IMR-90 (cell line): ENCODE measurements at regions not wholly inside any gene's neighbourhood (a gene's known extent, or its start where the extent isn't known, plus 50 kb on each side); places are given as distances from the start of the nearest gene placed in this dataset.

Experiments
- ATAC-seq: fragments of 200-7000 bp; cut with Tn5 transposase; 2 replicates; pipeline ENCODE4 v1.9.1; 2020; ENCODE audit warnings: low read depth, mild to moderate bottlenecking, moderate library complexity
- BruUV-seq: library from RNA; stranded (reverse); fragments of 400-500 nt; replicated peaks from 2 replicates; lab custom pipeline; 2021; lab: Mats Ljungman, UMichigan
- CTCF ChIA-PET: fragments of 300-600 bp; formaldehyde crosslinking; extraction: SDS; loops from one replicate; lab custom pipeline; 2021; ENCODE audit warnings: antibody characterized with exemption; lab: Yijun Ruan, JAX
- POLR2A ChIA-PET: fragments of 300-600 bp; sonication (Branson Sonifier 250); formaldehyde crosslinking; loops from one replicate; lab custom pipeline; 2022; ENCODE audit warnings: antibody characterized with exemption; ENCODE audit not compliant: unreplicated experiment; lab: Charles Lee
- DNase-seq: peaks from one replicate; pipeline ENCODE4 v3.0.0; 2013
- H2AFZ ChIP-seq: replicated peaks from 2 replicates; pipeline ENCODE3; 2013; ENCODE audit warnings: low read length, mild to moderate bottlenecking; ENCODE audit not compliant: poor library complexity
- H2AK5ac ChIP-seq: 2 replicates; pipeline ENCODE4 v1.6.1; 2013; ENCODE audit warnings: low read depth, low read length, inconsistent platforms
- H2AK9ac ChIP-seq: replicated peaks from 2 replicates; pipeline ENCODE3; 2013; ENCODE audit warnings: mild to moderate bottlenecking, low read depth, low read length, moderate library complexity; ENCODE audit not compliant: poor library complexity
- H2BK120ac ChIP-seq: 2 replicates; pipeline ENCODE4 v1.6.1; 2013; ENCODE audit warnings: low read depth, low read length, inconsistent platforms
- H2BK15ac ChIP-seq: 3 replicates; pipeline ENCODE4 v1.6.1; 2013; ENCODE audit warnings: low read depth, low read length, inconsistent platforms
- H2BK20ac ChIP-seq: 2 replicates; pipeline ENCODE4 v1.6.1; 2013; ENCODE audit warnings: low read depth, mild to moderate bottlenecking, inconsistent platforms, low read length, moderate library complexity
- H2BK5ac ChIP-seq: 2 replicates; pipeline ENCODE4 v1.6.1; 2013; ENCODE audit warnings: mild to moderate bottlenecking, low read depth, low read length, inconsistent platforms; ENCODE audit not compliant: poor library complexity, severe bottlenecking
- H3K14ac ChIP-seq: replicated peaks from 2 replicates; pipeline ENCODE4 v1.6.1; 2013; ENCODE audit warnings: low read depth, low read length, inconsistent platforms
- H3K18ac ChIP-seq: 2 replicates; pipeline ENCODE4 v1.6.1; 2013; ENCODE audit warnings: low read depth, low read length, control low read depth
- H3K23ac ChIP-seq: 2 replicates; pipeline ENCODE4 v1.6.1; 2013; ENCODE audit warnings: low read depth, low read length, inconsistent platforms
- H3K27ac ChIP-seq: 2 replicates; pipeline ENCODE4 v1.5.1; 2013; ENCODE audit warnings: mild to moderate bottlenecking, control low read depth, low read length; ENCODE audit not compliant: insufficient read depth
- H3K27me3 ChIP-seq: 2 replicates; pipeline ENCODE4 v1.6.1; 2013; ENCODE audit warnings: low read length; ENCODE audit not compliant: control insufficient read depth, insufficient read depth
- H3K36me3 ChIP-seq: 2 replicates; pipeline ENCODE4 v1.6.1; 2013; ENCODE audit warnings: low read length, mixed read lengths; ENCODE audit not compliant: control insufficient read depth, insufficient read depth
- H3K4ac ChIP-seq: 2 replicates; pipeline ENCODE4 v1.6.1; 2013; ENCODE audit warnings: low read depth, low read length, inconsistent platforms
- H3K4me1 ChIP-seq: 2 replicates; pipeline ENCODE4 v1.6.1; 2013; ENCODE audit warnings: low read length, mixed read lengths; ENCODE audit not compliant: control insufficient read depth, insufficient read depth
- H3K4me2 ChIP-seq: 2 replicates; pipeline ENCODE4 v1.6.1; 2013; ENCODE audit warnings: low read depth, mild to moderate bottlenecking, control low read depth, low read length, moderate library complexity
- H3K4me3 ChIP-seq: 2 replicates; pipeline ENCODE4 v1.5.1; 2013; ENCODE audit warnings: low read depth, mild to moderate bottlenecking, control low read depth, low read length, moderate library complexity; ENCODE audit not compliant: insufficient read depth
- H3K56ac ChIP-seq: 2 replicates; pipeline ENCODE4 v1.6.1; 2013; ENCODE audit warnings: low read length, inconsistent platforms; ENCODE audit not compliant: insufficient read depth; ENCODE audit errors: extremely low read depth
- H3K79me1 ChIP-seq, 2 experiments: 2 replicates each; pipeline ENCODE4 v1.6.1; 2013; ENCODE audit warnings: low read length in 2 of 2, inconsistent platforms in 1 of 2, low read depth in 1 of 2
- H3K9ac ChIP-seq: 2 replicates; pipeline ENCODE4 v1.6.1; 2013; ENCODE audit warnings: low read depth, low read length, control low read depth
- H3K9me1 ChIP-seq: 2 replicates; pipeline ENCODE4 v1.6.1; 2013; ENCODE audit warnings: low read length, inconsistent platforms; ENCODE audit not compliant: insufficient read depth
- H3K9me3 ChIP-seq: 2 replicates; pipeline ENCODE4 v1.6.1; 2013; ENCODE audit warnings: low read length; ENCODE audit not compliant: control insufficient read depth, insufficient read depth
- H4K20me1 ChIP-seq: 2 replicates; pipeline ENCODE4 v1.6.1; 2013; ENCODE audit warnings: low read length, inconsistent platforms; ENCODE audit not compliant: insufficient read depth
- H4K5ac ChIP-seq: 2 replicates; pipeline ENCODE4 v1.6.1; 2013; ENCODE audit warnings: mild to moderate bottlenecking, low read depth, low read length, control low read depth
- H4K8ac ChIP-seq, 2 experiments: 2 replicates each; pipeline ENCODE4 v1.6.1; 2013; ENCODE audit warnings: low read depth in 2 of 2, low read length in 2 of 2, control low read depth in 1 of 2, inconsistent platforms in 1 of 2
- H4K91ac ChIP-seq: 2 replicates; pipeline ENCODE4 v1.6.1; 2013; ENCODE audit warnings: low read depth, low read length, inconsistent platforms; ENCODE audit not compliant: insufficient read depth
- CEBPB ChIP-seq: IDR thresholded peaks from 2 replicates; pipeline ENCODE4 v1.6.1; 2012; ENCODE audit warnings: low read depth, low read length, improper control_type of control experiment
- NFE2L2 ChIP-seq: fragments of 150-350 bp; IDR thresholded peaks from 2 replicates; pipeline ENCODE4 v1.6.1; 2016; ENCODE audit warnings: low read depth, mild to moderate bottlenecking, low read length
- SMC3 ChIP-seq: fragments of 150-350 bp; IDR thresholded peaks from 2 replicates; pipeline ENCODE4 v1.6.1; 2016; ENCODE audit warnings: low read depth, mild to moderate bottlenecking, antibody characterized with exemption, low read length, moderate library complexity
- WGBS, 2 experiments: methylation state at CpG; one replicate each; pipeline versions ENCODE4 v1.1.5 to v1.1.7; 2013; ENCODE audit warnings: missing lambda C conversion rate in 2 of 2; ENCODE audit not compliant: insufficient read length in 1 of 2; ENCODE audit errors: extremely low coverage in 2 of 2; 5-methylcytosine and 5-hydroxymethylcytosine counted together
- dilution Hi-C: fragments of 300-500 bp; cut with HindIII; formaldehyde crosslinking; loops from one replicate; pipeline ENCODE4 v1.14.3; 2018; ENCODE audit warnings: low sequenced_read_pairs; ENCODE audit not compliant: unreplicated experiment
- in situ Hi-C: fragments of 300-500 bp; cut with MboI; formaldehyde crosslinking; loops from 3 replicates; pipeline ENCODE4 v1.14.3; 2019; ENCODE audit warnings: low sequenced_read_pairs, inconsistent platforms, mixed read lengths
- intact Hi-C: fragments of 100-400 bp; cut with micrococcal nuclease; formaldehyde crosslinking; loops from 2 replicates; pipeline ENCODE4 v1.10.0; 2022
- TF ChIP-seq, protein P1 (sequence below): fragments of 150-350 bp; IDR thresholded peaks from 2 replicates; pipeline ENCODE4 v1.6.1; 2016; ENCODE audit warnings: low read depth, mild to moderate bottlenecking, low read length, moderate library complexity, borderline replicate concordance

DNA sequence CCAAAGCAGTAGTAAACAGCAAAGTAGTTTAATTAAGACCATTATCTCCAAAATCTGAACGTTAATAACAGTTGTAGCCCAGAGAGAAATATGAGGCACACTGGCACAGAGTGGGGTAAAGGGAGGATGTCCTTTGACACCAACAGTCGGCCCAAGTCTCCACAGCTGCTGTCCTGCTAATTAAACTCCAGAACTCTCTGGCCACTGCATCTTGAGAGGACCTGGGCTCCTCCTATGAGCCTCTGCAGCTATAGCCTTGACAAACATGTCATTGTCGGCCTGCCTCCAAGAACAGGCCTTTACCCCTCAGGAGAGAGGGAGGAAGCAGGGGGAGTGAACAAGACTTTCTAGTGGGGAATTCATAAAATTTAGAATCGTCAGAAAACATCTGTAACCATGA lies 1170.4 kb downstream of the UQCRFS1 start:
- whole genome bisulfite sequencing, 2 experiments = no CpG with 5 or more reads among the region's 4 CpGs
- ATAC-seq (no peak), DNase-seq (no peak)
- Histone ChIP-seq H2BK120ac (no peak overlapping the region), H2BK20ac (no peak overlapping the region), H3K27ac (no peak overlapping the region), H3K9me1 (no peaks in the 10 kb centered on the region), H4K8ac (no peak overlapping the region), H3K14ac (no peak overlapping the region), H3K27me3 (no peaks in the 10 kb centered on the region), H3K79me1 (no peaks in the 10 kb centered on the region), H3K4ac (no peak overlapping the region), H3K56ac (no peak overlapping the region), H3K4me2 (no peak overlapping the region), H3K18ac (no peak overlapping the region), H2BK15ac (no peak overlapping the region), H3K9me3 (peaks cover 40% of the 10 kb centered on the region), H4K5ac (no peak overlapping the region), H3K4me3 (no peak overlapping the region), H3K23ac (no peak overlapping the region), H3K36me3 (no peaks in the 10 kb centered on the region), H2BK5ac (no peak overlapping the region), H3K9ac (no peak overlapping the region), H3K4me1 (no peaks in the 10 kb centered on the region), H2AK5ac (no peak overlapping the region), H2AK9ac (no peak overlapping the region), H4K20me1 (no peaks in the 10 kb centered on the region), H4K91ac (no peak overlapping the region), H2AFZ (no peak overlapping the region)
- in situ Hi-C loops (no loop called here), dilution Hi-C loops (no loop called here), intact Hi-C loops (no loop called here)
- POLR2A ChIA-PET = no interaction called here
- no TSS peak for BruUV-seq
- TF ChIP-seq NFE2L2 (no peak), SMC3 (no peak), CEBPB (no peak)
- TF ChIP-seq, protein P1, sequence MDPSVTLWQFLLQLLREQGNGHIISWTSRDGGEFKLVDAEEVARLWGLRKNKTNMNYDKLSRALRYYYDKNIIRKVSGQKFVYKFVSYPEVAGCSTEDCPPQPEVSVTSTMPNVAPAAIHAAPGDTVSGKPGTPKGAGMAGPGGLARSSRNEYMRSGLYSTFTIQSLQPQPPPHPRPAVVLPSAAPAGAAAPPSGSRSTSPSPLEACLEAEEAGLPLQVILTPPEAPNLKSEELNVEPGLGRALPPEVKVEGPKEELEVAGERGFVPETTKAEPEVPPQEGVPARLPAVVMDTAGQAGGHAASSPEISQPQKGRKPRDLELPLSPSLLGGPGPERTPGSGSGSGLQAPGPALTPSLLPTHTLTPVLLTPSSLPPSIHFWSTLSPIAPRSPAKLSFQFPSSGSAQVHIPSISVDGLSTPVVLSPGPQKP = no peak
- CTCF ChIA-PET = no interaction called here
